HL-60 (cell line): ENCODE measurements at regions not wholly inside any gene's neighbourhood (a gene's known extent, or its start where the extent isn't known, plus 50 kb on each side); places are given as distances from the start of the nearest gene placed in this dataset.
"Not testable (repeated sequence)": the region's sequence is repeated elsewhere in the genome, so short reads cannot be mapped to it uniquely, and the experiment has no call there.

ENCODE experiments used
- DNase-seq, 2 experiments: peaks; one replicate each; pipeline ENCODE4 v3.0.0-alpha.2; 2010 to 2020; ENCODE audit warnings: low read depth in 1 of 2, low spot score in 1 of 2
- H3K27ac ChIP-seq: fragments of 250-450 bp; sonication (Bioruptor Pico); replicated peaks from 2 replicates; pipeline ENCODE4 v1.5.1; 2020; ENCODE audit warnings: mild to moderate bottlenecking, moderate library complexity
- H3K27me3 ChIP-seq: fragments of 250-450 bp; sonication (Bioruptor Pico); 2 replicates; pipeline ENCODE4 v1.5.1; 2021; ENCODE audit warnings: mild to moderate bottlenecking, moderate library complexity; ENCODE audit not compliant: insufficient read depth, poor library complexity, severe bottlenecking
- H3K4me3 ChIP-seq: replicated peaks from 2 replicates; pipeline ENCODE4 v1.5.1; 2011; ENCODE audit warnings: mild to moderate bottlenecking, control low read depth, low read length; ENCODE audit not compliant: insufficient read depth

- not testable (repeated sequence) for H3K27me3 ChIP-seq, H3K27ac ChIP-seq, H3K4me3 ChIP-seq, DNase-seq
These were observed 176.2 kb upstream of the NBPF9 start for GRCh38 chr1:149279512-149279911.

- not testable (repeated sequence) for H3K27ac ChIP-seq, DNase-seq, H3K27me3 ChIP-seq, H3K4me3 ChIP-seq
These were observed 181.4 kb upstream of the NBPF9 start for GRCh38 chr1:149284773-149285172.

DNA sequence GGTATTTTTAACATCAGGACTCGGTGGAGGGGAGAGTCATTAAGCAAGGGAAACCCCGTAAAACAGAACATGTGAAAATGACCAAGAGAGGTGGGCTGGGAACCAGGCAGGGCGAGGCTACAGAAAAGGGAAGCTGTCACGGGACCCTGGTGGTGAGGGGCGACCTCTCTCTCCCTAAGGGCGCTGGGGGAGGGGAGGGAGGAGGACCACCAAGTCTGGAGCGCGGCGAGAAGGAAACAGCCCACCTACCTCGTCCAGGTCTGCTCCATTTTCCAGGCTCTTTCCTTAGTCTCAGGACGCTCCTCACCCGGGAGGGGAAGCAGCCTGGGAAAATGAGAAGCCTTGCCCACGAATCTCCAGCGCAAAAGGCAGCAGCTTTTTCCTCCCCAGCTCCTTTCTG is 181.9 kb upstream of the NBPF9 start:
- not testable (repeated sequence) for H3K4me3 ChIP-seq, DNase-seq, H3K27me3 ChIP-seq, H3K27ac ChIP-seq

DNA sequence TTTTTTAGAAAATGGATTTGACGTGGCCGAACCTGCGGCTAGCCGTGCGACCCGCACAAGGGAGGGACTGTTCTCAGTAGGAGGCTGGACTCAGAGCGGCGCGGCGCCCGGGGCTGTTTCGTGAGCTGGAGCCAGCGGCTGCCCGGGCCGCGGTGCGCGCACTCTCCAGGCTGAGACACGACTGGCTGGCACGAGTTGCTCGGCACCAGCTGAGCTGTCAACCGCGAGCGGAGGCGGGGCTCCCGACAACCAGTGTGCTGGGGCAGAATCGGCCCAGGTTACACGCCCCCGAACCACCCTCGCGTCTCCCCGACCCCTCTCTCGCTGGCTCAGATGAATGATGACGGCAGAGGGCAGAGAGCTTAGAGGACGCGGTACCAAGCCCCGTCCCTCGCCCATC is 182.3 kb upstream of the NBPF9 start:
- H3K27me3 ChIP-seq, H3K27ac ChIP-seq, DNase-seq, H3K4me3 ChIP-seq: not testable (repeated sequence)

DNA sequence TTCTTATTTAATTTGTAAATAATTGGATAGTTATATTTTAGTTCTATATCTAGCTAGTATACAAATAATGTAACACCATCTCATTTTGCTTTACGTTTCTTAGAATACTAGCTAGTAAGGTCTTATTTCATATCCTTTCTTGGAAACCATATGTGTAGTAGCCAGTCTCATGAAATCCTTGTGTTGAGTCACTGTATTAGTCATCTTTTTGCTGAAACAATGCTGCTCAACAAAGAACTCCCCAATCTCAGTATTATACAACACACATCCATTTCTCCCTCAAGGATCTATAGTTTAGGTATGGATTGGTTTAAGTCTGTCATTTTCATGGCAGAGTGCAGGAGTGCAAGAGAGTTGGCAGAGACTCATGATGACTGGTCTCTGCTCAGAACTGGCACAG is 185.2 kb upstream of the NBPF9 start:
- not testable (repeated sequence) for H3K27me3 ChIP-seq, H3K27ac ChIP-seq, DNase-seq, H3K4me3 ChIP-seq

GRCh38 chr1:149300478-149301218 is 174.2 kb upstream of the NBPF19 start:
- not testable (repeated sequence) for H3K4me3 ChIP-seq

DNA sequence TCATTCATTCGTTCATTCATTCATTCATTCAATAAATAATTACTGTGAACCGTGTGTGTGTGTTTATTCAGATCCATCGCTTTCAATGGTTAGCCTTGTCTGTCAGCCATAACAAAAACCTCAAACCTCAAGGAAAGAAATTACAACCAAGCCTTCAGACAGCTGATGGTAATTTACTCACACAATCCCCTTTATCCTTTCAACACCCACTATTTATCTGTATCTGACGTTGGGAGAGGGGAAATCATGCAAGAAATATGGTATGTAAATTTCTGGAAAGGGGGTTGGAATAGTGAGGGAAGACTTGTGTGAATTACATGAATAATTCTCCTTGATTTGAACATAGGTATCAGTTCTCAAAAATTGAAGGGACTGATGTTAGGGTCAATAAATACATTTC is 173.6 kb upstream of the NBPF19 start:
- not testable (repeated sequence) for H3K4me3 ChIP-seq, H3K27ac ChIP-seq, DNase-seq, H3K27me3 ChIP-seq

More at GRCh38 chr1:149300478-149301218, 174.2 kb upstream of the NBPF19 start:
- DNase-seq, H3K27me3 ChIP-seq, H3K27ac ChIP-seq: not testable (repeated sequence)

GRCh38 chr1:149304796-149305195 is 170.0 kb upstream of the NBPF19 start:
- not testable (repeated sequence) for H3K27me3 ChIP-seq, H3K4me3 ChIP-seq, H3K27ac ChIP-seq, DNase-seq

- not testable (repeated sequence) for DNase-seq, H3K4me3 ChIP-seq, H3K27me3 ChIP-seq, H3K27ac ChIP-seq
These were observed 167.2 kb upstream of the NBPF19 start for GRCh38 chr1:149307640-149308039.

GRCh38 chr1:149314921-149315320 is 159.9 kb upstream of the NBPF19 start:
- not testable (repeated sequence) for DNase-seq, H3K4me3 ChIP-seq, H3K27ac ChIP-seq, H3K27me3 ChIP-seq

- H3K4me3 ChIP-seq, H3K27ac ChIP-seq, DNase-seq, H3K27me3 ChIP-seq: not testable (repeated sequence)
These were observed 153.7 kb upstream of the NBPF19 start for GRCh38 chr1:149320971-149321731.

DNA sequence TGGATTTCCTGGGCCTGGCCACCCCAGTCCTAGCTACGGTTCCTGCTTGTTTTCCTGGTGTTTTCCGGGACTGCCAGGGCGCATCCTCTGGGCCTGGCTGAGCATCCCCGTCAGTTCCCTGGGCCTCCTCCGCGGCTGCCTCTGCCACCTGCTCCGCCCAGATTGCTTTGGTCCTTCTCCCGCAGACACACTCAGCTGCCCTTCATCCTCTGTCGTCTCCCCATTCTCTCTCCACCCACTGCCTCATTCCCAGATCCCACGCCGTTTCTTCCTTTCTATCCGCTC is 153.2 kb upstream of the NBPF19 start:
- H3K4me3 ChIP-seq, H3K27me3 ChIP-seq, DNase-seq, H3K27ac ChIP-seq: not testable (repeated sequence)

- not testable (repeated sequence) for H3K27ac ChIP-seq, DNase-seq, H3K4me3 ChIP-seq
These were observed 144.8 kb upstream of the NBPF19 start for GRCh38 chr1:149330081-149330335.

GRCh38 chr1:149336082-149336481 is 138.8 kb upstream of the NBPF19 start:
- not testable (repeated sequence) for DNase-seq, H3K4me3 ChIP-seq, H3K27me3 ChIP-seq, H3K27ac ChIP-seq

More at GRCh38 chr1:149330081-149330335, 144.8 kb upstream of the NBPF19 start:
- H3K27me3 ChIP-seq: not testable (repeated sequence)

GRCh38 chr1:149338221-149338691 is 136.6 kb upstream of the NBPF19 start:
- H3K4me3 ChIP-seq, H3K27me3 ChIP-seq, DNase-seq, H3K27ac ChIP-seq: not testable (repeated sequence)
